Lower leg skin (tissue), 4 donors: ENCODE measurements at regions not wholly inside any gene's neighbourhood (a gene's known extent, or its start where the extent isn't known, plus 50 kb on each side); places are given as distances from the start of the nearest gene placed in this dataset.
"Not testable (repeated sequence)": the region's sequence is repeated elsewhere in the genome, so short reads cannot be mapped to it uniquely, and the experiment has no call there.

ENCODE experiments used
- DNase-seq, 2 donors: peaks; one replicate each; pipeline ENCODE4 v3.0.0-alpha.2; 2019; ENCODE audit warnings: low spot score in 2 of 2
- H3K4me3 ChIP-seq: fragments of 200-600 bp; sonication (generic); 2 replicates; pipeline ENCODE4 v1.5.1; 2017; ENCODE audit warnings: mild to moderate bottlenecking, low read depth; ENCODE audit not compliant: poor library complexity, severe bottlenecking
- CTCF ChIP-seq, 3 donors: fragments of 450-650 bp; IDR thresholded peaks; one replicate each; pipeline ENCODE4 v1.5.1; 2016; ENCODE audit warnings: antibody characterized with exemption in 3 of 3, mild to moderate bottlenecking in 3 of 3, moderate library complexity in 2 of 3
- POLR2A ChIP-seq, 2 donors: fragments of 450-650 bp; IDR thresholded peaks; one replicate each; pipeline ENCODE4 v1.6.1; 2016 to 2017; ENCODE audit warnings: antibody characterized with exemption in 2 of 2, mild to moderate bottlenecking in 1 of 2, moderate library complexity in 1 of 2
- WGBS, 2 donors: methylation state at CpG; one replicate each; pipeline ENCODE4 v1.1.5; 2018; 5-methylcytosine and 5-hydroxymethylcytosine counted together
- intact Hi-C: fragments of 100-400 bp; cut with DNase I; formaldehyde crosslinking; loops from one replicate; pipeline ENCODE4 v1.15.0; 2023; ENCODE audit warnings: low total_unique reads

GRCh38 chr4:81785338-81785737 lies 313.6 kb upstream of the RASGEF1B start:
- no peak for DNase-seq
- no peak overlapping the region for H3K4me3 ChIP-seq
- 97 to 98% methylated on average over 4 of the region's 4 CpGs for WGBS, 2 donors
- TF ChIP-seq CTCF (IDR thresholded peaks at IDR 0.05) = no peak
- no peak for TF ChIP-seq POLR2A (IDR thresholded peaks at IDR 0.05)
- intact Hi-C loops = no loop called here

GRCh38 chr4:81783558-81783957 lies 311.9 kb upstream of the RASGEF1B start:
- no peak overlapping the region for H3K4me3 ChIP-seq
- intact Hi-C loops = no loop called here
- 85% methylated on average over 2 of the region's 2 CpGs for WGBS, 2 donors
- no peak for DNase-seq
- TF ChIP-seq CTCF (IDR thresholded peaks at IDR 0.05) (no peak), POLR2A (IDR thresholded peaks at IDR 0.05) (no peak)

GRCh38 chr4:81781799-81782198 lies 310.1 kb upstream of the RASGEF1B start:
- intact Hi-C loops = no loop called here
- TF ChIP-seq CTCF (IDR thresholded peaks at IDR 0.05) (no peak), POLR2A (IDR thresholded peaks at IDR 0.05) (no peak)
- H3K4me3 ChIP-seq = no peak overlapping the region
- no peak for DNase-seq
- 62 to 65% methylated on average over 2 of the region's 2 CpGs for WGBS, 2 donors

GRCh38 chr4:81777718-81778117 lies 306.0 kb upstream of the RASGEF1B start:
- H3K4me3 ChIP-seq, DNase-seq, intact Hi-C loops: not testable (repeated sequence)
- 82 to 87% methylated on average over 3 of the region's 3 CpGs for WGBS, 2 donors

GRCh38 chr4:81776794-81777193 lies 305.1 kb upstream of the RASGEF1B start:
- intact Hi-C loops = no loop called here
- H3K4me3 ChIP-seq = no peak overlapping the region
- DNase-seq = no peak
- TF ChIP-seq POLR2A (IDR thresholded peaks at IDR 0.05) (no peak), CTCF (IDR thresholded peaks at IDR 0.05) (no peak)

- WGBS, 2 donors = 88 to 93% methylated on average over 3 of the region's 3 CpGs
- DNase-seq = no peak
- H3K4me3 ChIP-seq = no peak overlapping the region
- TF ChIP-seq POLR2A (IDR thresholded peaks at IDR 0.05) (no peak), CTCF (IDR thresholded peaks at IDR 0.05) (no peak)
- intact Hi-C loops = no loop called here
Measured at GRCh38 chr4:81773557-81773956, 301.9 kb upstream of the RASGEF1B start.
